OCI-LY1 (cell line): ENCODE measurements at regions not wholly inside any gene's neighbourhood (a gene's known extent, or its start where the extent isn't known, plus 50 kb on each side); places are given as distances from the start of the nearest gene placed in this dataset.

ENCODE experiments used
- H2AFZ ChIP-seq: fragments of 200-600 bp; sonication (generic), shearing (Covaris generic); 2 replicates; pipeline ENCODE4 v1.6.0; 2014; ENCODE audit warnings: antibody characterized with exemption, mild to moderate bottlenecking, low read length
- H3F3A ChIP-seq: fragments of 200-600 bp; sonication (generic), shearing (Covaris generic); 2 replicates; pipeline ENCODE4 v1.6.0; 2014; ENCODE audit warnings: mild to moderate bottlenecking, antibody characterized with exemption, low read length, moderate library complexity; ENCODE audit not compliant: insufficient read depth
- H3K27ac ChIP-seq: fragments of 200-600 bp; sonication (generic); 2 replicates; pipeline ENCODE4 v1.5.1; 2014; ENCODE audit warnings: low read length, mixed run types, mild to moderate bottlenecking, low read depth; ENCODE audit not compliant: poor library complexity, severe bottlenecking
- H3K27me3 ChIP-seq: fragments of 200-600 bp; sonication (generic); 2 replicates; pipeline ENCODE4 v1.6.0; 2014; ENCODE audit warnings: antibody characterized with exemption, mild to moderate bottlenecking, low read length, moderate library complexity; ENCODE audit not compliant: insufficient read depth
- H3K36me3 ChIP-seq: fragments of 200-600 bp; sonication (generic); 2 replicates; pipeline ENCODE4 v1.6.1; 2014; ENCODE audit warnings: mild to moderate bottlenecking, antibody characterized with exemption, low read length, moderate library complexity, mixed read lengths; ENCODE audit not compliant: insufficient read depth
- H3K4me1 ChIP-seq: fragments of 200-600 bp; sonication (generic); 2 replicates; pipeline ENCODE4 v1.5.1; 2014; ENCODE audit warnings: mild to moderate bottlenecking, low read length, moderate library complexity; ENCODE audit not compliant: insufficient read depth, severe bottlenecking
- H3K4me2 ChIP-seq: fragments of 200-600 bp; sonication (generic), shearing (Covaris generic); 2 replicates; pipeline ENCODE4 v1.6.1; 2014; ENCODE audit warnings: low read length
- H3K4me3 ChIP-seq: fragments of 200-600 bp; sonication (generic); 2 replicates; pipeline ENCODE4 v1.5.1; 2014; ENCODE audit warnings: low read length, low read depth, mild to moderate bottlenecking, mixed read lengths; ENCODE audit not compliant: poor library complexity, severe bottlenecking
- H3K79me2 ChIP-seq: fragments of 200-600 bp; shearing (Covaris generic); 2 replicates; pipeline ENCODE4 v1.6.1; 2016; ENCODE audit warnings: mixed run types, low read length, mixed read lengths; ENCODE audit not compliant: insufficient read depth
- H3K9ac ChIP-seq: fragments of 200-600 bp; sonication (generic), shearing (Covaris generic); 2 replicates; pipeline ENCODE4 v1.6.1; 2014; ENCODE audit warnings: mild to moderate bottlenecking, low read length, mixed read lengths
- H3K9me2 ChIP-seq: fragments of 200-600 bp; sonication (generic), shearing (Covaris generic); 2 replicates; pipeline ENCODE4 v1.6.1; 2014; ENCODE audit warnings: low read depth, mild to moderate bottlenecking, low read length, mixed read lengths
- H3K9me3 ChIP-seq: fragments of 200-600 bp; shearing (Covaris generic); 2 replicates; pipeline ENCODE4 v1.6.1; 2014; ENCODE audit warnings: low read length, mixed read lengths
- H4K20me1 ChIP-seq: fragments of 200-600 bp; sonication (generic), shearing (Covaris generic); 2 replicates; pipeline ENCODE4 v1.6.0; 2016; ENCODE audit warnings: mild to moderate bottlenecking, low read length; ENCODE audit not compliant: insufficient read depth
- EZH2 ChIP-seq: fragments of 200-600 bp; sonication (generic), shearing (Covaris generic); IDR thresholded peaks from 2 replicates; pipeline ENCODE4 v1.8.0; 2017; ENCODE audit warnings: borderline replicate concordance, mixed run types, mild to moderate bottlenecking, antibody characterized with exemption, low read length, moderate library complexity, mixed read lengths
- TF ChIP-seq, protein P1 (sequence below): fragments of 200-600 bp; sonication (generic), shearing (Covaris generic); IDR thresholded peaks from 2 replicates; pipeline ENCODE4 v1.5.1; 2017; ENCODE audit warnings: mild to moderate bottlenecking, antibody characterized with exemption, low read length, moderate library complexity, mixed read lengths

DNA sequence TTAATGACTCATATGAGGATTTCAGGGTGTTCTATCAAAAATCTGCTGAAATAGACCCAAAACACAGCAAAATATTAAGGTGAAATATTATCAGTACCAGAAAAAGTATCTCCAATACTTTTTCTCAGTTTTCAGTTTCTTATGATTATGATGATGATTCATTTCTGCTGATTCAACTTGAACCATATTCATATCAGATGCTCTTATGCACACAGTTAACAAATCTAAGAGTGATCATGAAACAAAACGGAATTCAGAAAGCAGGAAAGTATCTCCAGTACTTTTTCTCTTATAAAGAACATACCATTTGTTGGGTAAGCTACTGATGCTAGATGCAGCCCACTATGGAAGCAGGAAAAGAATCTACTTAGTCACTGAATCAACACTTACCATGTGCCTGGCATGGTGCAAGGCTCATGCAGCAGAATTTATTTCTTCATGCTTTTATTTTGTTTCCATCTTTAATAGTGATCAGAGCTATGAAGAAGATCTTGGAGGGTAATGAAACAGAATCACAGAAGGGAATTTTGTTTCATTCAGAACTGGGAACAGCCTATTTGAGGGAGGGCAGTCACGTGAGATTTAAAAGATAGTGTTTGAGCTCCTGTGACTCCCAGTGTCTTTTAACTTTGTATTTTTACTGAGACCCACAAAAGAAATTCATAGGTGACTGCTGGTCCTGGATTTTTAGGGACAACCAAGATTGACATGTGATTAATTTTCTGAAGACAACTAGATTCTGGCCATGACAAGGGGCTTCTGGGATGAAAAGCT is 480.6 kb downstream of the SETD4 start:
- Histone ChIP-seq H3F3A (no peaks in the 10 kb centered on the region), H3K4me3 (no peak overlapping the region), H3K27ac (no peak overlapping the region), H3K79me2 (no peaks in the 10 kb centered on the region), H3K9ac (no peak overlapping the region), H2AFZ (no peak overlapping the region), H4K20me1 (no peaks in the 10 kb centered on the region), H3K9me2 (no peaks in the 10 kb centered on the region), H3K4me2 (no peak overlapping the region), H3K36me3 (no peaks in the 10 kb centered on the region), H3K4me1 (no peaks in the 10 kb centered on the region), H3K27me3 (no peaks in the 10 kb centered on the region), H3K9me3 (no peaks in the 10 kb centered on the region)
- no peak for TF ChIP-seq EZH2
- TF ChIP-seq, protein P1, sequence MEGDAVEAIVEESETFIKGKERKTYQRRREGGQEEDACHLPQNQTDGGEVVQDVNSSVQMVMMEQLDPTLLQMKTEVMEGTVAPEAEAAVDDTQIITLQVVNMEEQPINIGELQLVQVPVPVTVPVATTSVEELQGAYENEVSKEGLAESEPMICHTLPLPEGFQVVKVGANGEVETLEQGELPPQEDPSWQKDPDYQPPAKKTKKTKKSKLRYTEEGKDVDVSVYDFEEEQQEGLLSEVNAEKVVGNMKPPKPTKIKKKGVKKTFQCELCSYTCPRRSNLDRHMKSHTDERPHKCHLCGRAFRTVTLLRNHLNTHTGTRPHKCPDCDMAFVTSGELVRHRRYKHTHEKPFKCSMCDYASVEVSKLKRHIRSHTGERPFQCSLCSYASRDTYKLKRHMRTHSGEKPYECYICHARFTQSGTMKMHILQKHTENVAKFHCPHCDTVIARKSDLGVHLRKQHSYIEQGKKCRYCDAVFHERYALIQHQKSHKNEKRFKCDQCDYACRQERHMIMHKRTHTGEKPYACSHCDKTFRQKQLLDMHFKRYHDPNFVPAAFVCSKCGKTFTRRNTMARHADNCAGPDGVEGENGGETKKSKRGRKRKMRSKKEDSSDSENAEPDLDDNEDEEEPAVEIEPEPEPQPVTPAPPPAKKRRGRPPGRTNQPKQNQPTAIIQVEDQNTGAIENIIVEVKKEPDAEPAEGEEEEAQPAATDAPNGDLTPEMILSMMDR, result no peak

DNA sequence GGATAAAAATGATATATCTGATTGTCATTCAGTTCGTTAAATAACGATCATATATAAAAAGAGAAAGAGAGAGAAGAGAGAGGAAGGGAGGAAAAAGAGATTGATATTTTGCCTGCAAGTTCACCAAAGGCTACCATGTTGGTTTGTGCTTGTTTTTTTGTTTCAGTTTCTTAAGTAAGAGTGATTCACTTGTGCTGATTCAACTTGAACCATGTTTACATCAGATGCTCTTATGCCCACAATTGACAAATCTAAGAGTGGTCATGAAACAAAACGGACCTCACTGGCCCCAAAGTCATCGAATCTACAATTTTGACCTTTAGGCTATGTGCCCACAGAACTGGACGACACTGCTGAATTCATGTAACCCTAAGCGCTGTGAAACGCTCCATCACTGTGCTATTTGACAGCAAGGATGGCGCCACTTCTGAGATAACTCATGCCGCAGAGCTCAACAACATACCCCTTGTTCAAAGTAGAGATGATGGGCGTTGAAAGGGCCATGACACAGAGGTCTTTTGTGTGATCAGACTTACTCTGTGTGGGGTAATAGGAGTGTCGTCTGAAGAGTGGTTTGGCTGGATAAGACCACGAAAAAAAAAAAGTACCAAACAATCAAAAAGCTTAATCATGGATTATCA is 481.4 kb downstream of the SETD4 start:
- Histone ChIP-seq H3K4me2 (no peak overlapping the region), H3K9ac (no peak overlapping the region), H2AFZ (no peak overlapping the region), H3K79me2 (no peaks in the 10 kb centered on the region), H3K27ac (no peak overlapping the region), H3K4me1 (no peaks in the 10 kb centered on the region), H3K9me2 (no peaks in the 10 kb centered on the region), H3K36me3 (no peaks in the 10 kb centered on the region), H3K27me3 (no peaks in the 10 kb centered on the region), H3K9me3 (no peaks in the 10 kb centered on the region), H3K4me3 (no peak overlapping the region), H3F3A (no peaks in the 10 kb centered on the region), H4K20me1 (no peaks in the 10 kb centered on the region)
- no peak for TF ChIP-seq EZH2
- TF ChIP-seq, protein P1, result no peak

DNA sequence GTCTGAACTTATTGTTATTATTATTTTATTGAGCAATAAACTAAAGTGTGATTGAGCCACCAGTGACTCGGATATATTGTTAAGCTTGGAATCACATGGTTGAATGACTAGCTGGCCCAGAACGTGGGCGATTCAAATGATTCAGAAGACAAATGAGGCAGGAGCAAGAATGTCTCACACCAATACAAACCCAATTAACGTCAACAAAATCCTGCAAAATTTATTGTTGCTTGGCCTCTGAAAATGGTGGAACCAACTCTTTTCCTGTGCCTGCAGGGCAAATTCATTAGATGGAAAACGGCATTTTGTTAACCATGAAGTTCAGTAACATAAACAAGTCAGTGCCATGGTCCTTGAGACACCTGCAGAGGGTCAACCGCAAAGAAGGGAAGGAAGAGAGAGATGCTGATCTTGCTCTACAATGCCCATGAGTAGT is 482.0 kb downstream of the SETD4 start:
- Histone ChIP-seq H3K4me3 (no peak overlapping the region), H3F3A (no peaks in the 10 kb centered on the region), H2AFZ (no peak overlapping the region), H3K9ac (no peak overlapping the region), H3K36me3 (no peaks in the 10 kb centered on the region), H3K4me2 (no peak overlapping the region), H3K9me3 (no peaks in the 10 kb centered on the region), H3K79me2 (no peaks in the 10 kb centered on the region), H3K27ac (no peak overlapping the region), H3K27me3 (no peaks in the 10 kb centered on the region), H3K4me1 (no peaks in the 10 kb centered on the region), H3K9me2 (no peaks in the 10 kb centered on the region), H4K20me1 (no peaks in the 10 kb centered on the region)
- TF ChIP-seq EZH2, result no peak
- TF ChIP-seq, protein P1, result no peak
